Suprapubic skin (tissue), 4 donors: ENCODE measurements at regions not wholly inside any gene's neighbourhood (a gene's known extent, or its start where the extent isn't known, plus 50 kb on each side); places are given as distances from the start of the nearest gene placed in this dataset.

Experiments
- DNase-seq, 2 donors: peaks; one replicate each; pipeline ENCODE4 v3.0.0-alpha.2; 2019; ENCODE audit warnings: low spot score in 2 of 2
- H3K27ac ChIP-seq: fragments of 200-600 bp; sonication (generic); one replicate; pipeline ENCODE4 v1.5.1; 2019
- H3K27me3 ChIP-seq: fragments of 200-600 bp; sonication (generic); one replicate; pipeline ENCODE4 v1.5.1; 2019
- H3K36me3 ChIP-seq: fragments of 200-600 bp; sonication (generic); one replicate; pipeline ENCODE4 v1.5.1; 2019
- H3K4me1 ChIP-seq: fragments of 200-600 bp; sonication (generic); one replicate; pipeline ENCODE4 v1.5.1; 2019
- H3K4me3 ChIP-seq: fragments of 200-600 bp; sonication (generic); one replicate; pipeline ENCODE4 v1.5.1; 2019; ENCODE audit warnings: mild to moderate bottlenecking
- H3K9me3 ChIP-seq: fragments of 200-600 bp; sonication (generic); one replicate; pipeline ENCODE4 v1.5.1; 2019
- CTCF ChIP-seq, 2 donors: fragments of 200-600 bp in 1 of 2; fragments of 450-650 bp in 1 of 2; sonication (generic) in 1 of 2; IDR thresholded peaks; one replicate each; pipeline ENCODE4 v1.5.1; 2016 to 2019; ENCODE audit warnings: antibody characterized with exemption in 2 of 2, mild to moderate bottlenecking in 1 of 2, moderate library complexity in 1 of 2
- EP300 ChIP-seq: sonication (generic); formaldehyde crosslinking; IDR thresholded peaks from one replicate; pipeline ENCODE4 v1.6.1; 2017; ENCODE audit warnings: antibody characterized with exemption
- POLR2A ChIP-seq, 2 donors: fragments of 450-650 bp; IDR thresholded peaks; one replicate each; pipeline ENCODE4 v1.6.1; 2017; ENCODE audit warnings: antibody characterized with exemption in 2 of 2, mild to moderate bottlenecking in 2 of 2, moderate library complexity in 2 of 2
- POLR2AphosphoS5 ChIP-seq, 3 donors: sonication (generic); formaldehyde crosslinking; IDR thresholded peaks; one replicate each; pipeline ENCODE4 v1.6.1; 2017; ENCODE audit warnings: antibody characterized with exemption in 3 of 3
- WGBS: methylation state at CpG from one replicate; pipeline ENCODE4 v1.1.5; 2018; 5-methylcytosine and 5-hydroxymethylcytosine counted together

DNA sequence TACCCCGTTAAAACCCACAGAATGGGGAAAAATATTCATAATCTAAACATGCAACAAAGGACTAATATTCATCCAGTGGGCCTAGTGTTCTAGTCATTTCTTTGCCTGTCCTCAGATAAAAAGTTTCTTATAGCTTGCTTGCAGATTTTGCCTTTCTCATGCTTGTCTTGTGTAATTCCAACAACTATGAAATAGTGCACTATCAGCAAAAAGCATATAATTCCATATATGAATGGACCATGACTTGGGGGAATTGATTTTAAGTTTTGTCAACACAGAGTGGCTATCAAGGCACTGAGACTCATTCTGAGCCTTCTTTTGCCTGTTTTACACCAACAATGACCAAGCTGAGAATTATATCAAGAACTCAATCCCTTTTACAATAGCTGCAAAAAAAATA, 278.6 kb upstream of the GPR149 start:
- WGBS = 82% methylated on average over 1 of the region's 1 CpG
- TF ChIP-seq POLR2AphosphoS5 (IDR thresholded peaks at IDR 0.05) (no peak), EP300 (no peak), POLR2A (IDR thresholded peaks at IDR 0.05) (no peak), CTCF (IDR thresholded peaks at IDR 0.05) (no peak)
- Histone ChIP-seq H3K4me3 (no peak overlapping the region), H3K9me3 (no peaks in the 10 kb centered on the region), H3K4me1 (no peaks in the 10 kb centered on the region), H3K27ac (no peak overlapping the region), H3K36me3 (no peaks in the 10 kb centered on the region), H3K27me3 (no peaks in the 10 kb centered on the region)
- DNase-seq = no peak

DNA sequence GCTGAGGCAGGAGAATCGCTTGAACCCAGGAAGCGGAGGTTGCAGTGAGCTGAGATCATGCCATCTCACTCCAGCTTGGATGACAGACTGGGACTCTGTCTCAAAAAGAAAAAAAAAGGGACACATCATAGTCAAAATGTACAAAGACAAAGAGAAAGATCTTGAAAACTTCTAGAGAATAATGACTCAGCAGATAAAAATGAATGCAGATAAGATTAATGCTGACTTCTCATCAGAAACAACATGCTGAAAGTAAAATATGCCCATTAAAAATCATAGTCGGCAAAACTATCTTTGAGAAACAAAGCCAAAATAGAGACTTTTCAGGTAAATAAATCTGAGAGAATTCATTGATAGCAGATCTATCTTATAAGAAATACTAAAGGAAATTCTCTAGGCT, 271.1 kb upstream of the GPR149 start:
- TF ChIP-seq POLR2AphosphoS5 (IDR thresholded peaks at IDR 0.05) = no peak
- TF ChIP-seq CTCF (IDR thresholded peaks at IDR 0.05) = no peak
- TF ChIP-seq EP300 = no peak
- no peak for TF ChIP-seq POLR2A (IDR thresholded peaks at IDR 0.05)
- Histone ChIP-seq H3K27me3 (no peaks in the 10 kb centered on the region), H3K9me3 (no peaks in the 10 kb centered on the region), H3K4me1 (no peaks in the 10 kb centered on the region), H3K27ac (no peak overlapping the region), H3K36me3 (no peaks in the 10 kb centered on the region), H3K4me3 (no peak overlapping the region)
- DNase-seq = no peak
- 89% methylated on average over 3 of the region's 3 CpGs for WGBS

GRCh38 chr3:154690413-154690812, 260.4 kb upstream of the GPR149 start:
- no peaks in the 10 kb centered on the region for H3K4me1 ChIP-seq
- TF ChIP-seq POLR2A (IDR thresholded peaks at IDR 0.05) = no peak
- no peak for DNase-seq
- H3K4me3 ChIP-seq = no peak overlapping the region
- no peak overlapping the region for H3K27ac ChIP-seq
- no peaks in the 10 kb centered on the region for H3K9me3 ChIP-seq
- H3K27me3 ChIP-seq = no peaks in the 10 kb centered on the region
- H3K36me3 ChIP-seq = no peaks in the 10 kb centered on the region

- H3K36me3 ChIP-seq = no peaks in the 10 kb centered on the region
- no peak for TF ChIP-seq EP300
- no peak for TF ChIP-seq POLR2AphosphoS5 (IDR thresholded peaks at IDR 0.05)
- TF ChIP-seq CTCF (IDR thresholded peaks at IDR 0.05) = no peak
- TF ChIP-seq POLR2A (IDR thresholded peaks at IDR 0.05) = no peak
- H3K27ac ChIP-seq = no peak overlapping the region
- DNase-seq = no peak
- WGBS = 67% methylated on average over 5 of the region's 6 CpGs
- no peaks in the 10 kb centered on the region for H3K27me3 ChIP-seq
- H3K4me1 ChIP-seq = no peaks in the 10 kb centered on the region
- no peak overlapping the region for H3K4me3 ChIP-seq
- H3K9me3 ChIP-seq = no peaks in the 10 kb centered on the region
Observed at GRCh38 chr3:154684440-154684839, 254.4 kb upstream of the GPR149 start.

- no peak overlapping the region for H3K27ac ChIP-seq
- H3K4me1 ChIP-seq = no peaks in the 10 kb centered on the region
- WGBS = 76% methylated on average over 3 of the region's 3 CpGs
- no peaks in the 10 kb centered on the region for H3K9me3 ChIP-seq
- no peaks in the 10 kb centered on the region for H3K27me3 ChIP-seq
- H3K36me3 ChIP-seq = no peaks in the 10 kb centered on the region
- no peak for DNase-seq
- TF ChIP-seq POLR2A (IDR thresholded peaks at IDR 0.05) (no peak), CTCF (IDR thresholded peaks at IDR 0.05) (no peak), POLR2AphosphoS5 (IDR thresholded peaks at IDR 0.05) (no peak), EP300 (no peak)
- no peak overlapping the region for H3K4me3 ChIP-seq
Observed at GRCh38 chr3:154684021-154684420, 254.0 kb upstream of the GPR149 start.

DNA sequence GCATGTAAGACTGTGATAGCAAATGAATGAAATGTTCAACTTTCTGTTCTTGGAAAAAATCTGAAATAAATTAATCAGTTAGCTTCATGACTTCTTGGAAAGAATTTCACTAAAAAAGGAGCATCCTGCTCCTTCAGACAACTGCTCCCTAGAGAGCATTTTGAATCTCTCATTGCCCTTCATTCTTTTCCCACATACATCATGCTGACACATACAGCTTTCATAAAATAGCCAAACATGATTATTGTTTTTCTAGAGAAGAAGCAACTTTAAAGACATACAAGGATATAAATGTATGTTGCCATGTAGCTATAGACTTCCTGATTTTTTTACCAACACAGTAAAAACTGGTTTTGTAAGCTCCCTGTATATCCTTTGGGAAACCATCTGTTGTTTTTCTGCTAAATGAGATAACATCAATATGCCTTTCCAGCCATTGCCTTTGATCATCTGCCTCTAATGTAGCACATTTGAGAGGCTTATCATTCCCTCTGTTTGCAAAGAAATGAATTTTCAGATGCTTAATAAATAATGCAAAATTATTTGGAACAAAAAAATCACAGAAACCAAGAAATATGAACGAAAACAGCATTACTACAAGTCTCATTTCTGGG, 248.2 kb upstream of the GPR149 start:
- H3K4me1 ChIP-seq = no peaks in the 10 kb centered on the region
- TF ChIP-seq POLR2A (IDR thresholded peaks at IDR 0.05) = no peak
- TF ChIP-seq CTCF (IDR thresholded peaks at IDR 0.05) = no peak
- no peak for TF ChIP-seq POLR2AphosphoS5 (IDR thresholded peaks at IDR 0.05)
- TF ChIP-seq EP300 = no peak
- H3K27ac ChIP-seq = no peak overlapping the region
- no peak overlapping the region for H3K4me3 ChIP-seq
- no peaks in the 10 kb centered on the region for H3K36me3 ChIP-seq
- H3K27me3 ChIP-seq = no peaks in the 10 kb centered on the region
- H3K9me3 ChIP-seq = no peaks in the 10 kb centered on the region
- 46% methylated on average over 1 of the region's 1 CpG for WGBS
- DNase-seq = no peak
